ENCODE measurements at regions not wholly inside any gene's neighbourhood (a gene's known extent, or its start where the extent isn't known, plus 50 kb on each side); places are given as distances from the start of the nearest gene placed in this dataset.
"Not testable (repeated sequence)": the region's sequence is repeated elsewhere in the genome, so short reads cannot be mapped to it uniquely, and the experiment has no call there.

GRCh38 chr4:170190265-170190664 is 100.5 kb upstream of the AADAT start:
- Mint-ChIP-seq H3K27ac (ENCODE audit: unreplicated experiment) (no peak overlapping the region), H3K9me3 (ENCODE audit: unreplicated experiment) (peaks cover 4% of the 10 kb centered on the region), H3K4me3 (ENCODE audit: unreplicated experiment) (no peak overlapping the region), H3K27me3 (ENCODE audit: unreplicated experiment) (no peaks in the 10 kb centered on the region), H3K4me1 (ENCODE audit: low read depth, unreplicated experiment) (no peaks in the 10 kb centered on the region), H3K36me3 (ENCODE audit: unreplicated experiment) (no peaks in the 10 kb centered on the region)
- DNase-seq, result no peak
- TF ChIP-seq, protein P1, sequence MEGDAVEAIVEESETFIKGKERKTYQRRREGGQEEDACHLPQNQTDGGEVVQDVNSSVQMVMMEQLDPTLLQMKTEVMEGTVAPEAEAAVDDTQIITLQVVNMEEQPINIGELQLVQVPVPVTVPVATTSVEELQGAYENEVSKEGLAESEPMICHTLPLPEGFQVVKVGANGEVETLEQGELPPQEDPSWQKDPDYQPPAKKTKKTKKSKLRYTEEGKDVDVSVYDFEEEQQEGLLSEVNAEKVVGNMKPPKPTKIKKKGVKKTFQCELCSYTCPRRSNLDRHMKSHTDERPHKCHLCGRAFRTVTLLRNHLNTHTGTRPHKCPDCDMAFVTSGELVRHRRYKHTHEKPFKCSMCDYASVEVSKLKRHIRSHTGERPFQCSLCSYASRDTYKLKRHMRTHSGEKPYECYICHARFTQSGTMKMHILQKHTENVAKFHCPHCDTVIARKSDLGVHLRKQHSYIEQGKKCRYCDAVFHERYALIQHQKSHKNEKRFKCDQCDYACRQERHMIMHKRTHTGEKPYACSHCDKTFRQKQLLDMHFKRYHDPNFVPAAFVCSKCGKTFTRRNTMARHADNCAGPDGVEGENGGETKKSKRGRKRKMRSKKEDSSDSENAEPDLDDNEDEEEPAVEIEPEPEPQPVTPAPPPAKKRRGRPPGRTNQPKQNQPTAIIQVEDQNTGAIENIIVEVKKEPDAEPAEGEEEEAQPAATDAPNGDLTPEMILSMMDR (IDR thresholded peaks at IDR 0.05; ENCODE audit: partially characterized antibody, unreplicated experiment), result no peak

DNA sequence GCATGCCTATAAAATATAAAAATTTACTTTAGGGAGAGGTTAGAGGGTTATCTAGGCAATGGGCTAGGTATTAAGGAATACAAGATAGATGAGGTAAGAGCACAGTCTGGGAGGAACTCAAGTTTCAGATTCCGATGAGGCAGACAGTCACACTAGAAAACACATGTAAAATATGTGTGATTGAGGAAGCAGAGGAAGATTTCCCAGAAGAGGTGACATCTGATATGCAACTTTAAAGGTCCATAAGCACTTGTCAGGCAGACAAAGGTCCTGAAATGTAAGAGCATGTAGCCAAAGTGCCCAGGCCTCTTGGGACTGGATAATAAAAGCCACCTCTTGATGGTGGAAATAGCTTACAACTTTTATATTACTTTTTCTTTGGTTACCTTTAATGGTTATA is 81.1 kb upstream of the AADAT start:
- H3K27me3 Mint-ChIP-seq (ENCODE audit: unreplicated experiment), result no peaks in the 10 kb centered on the region
- no peak overlapping the region for H3K27ac Mint-ChIP-seq (ENCODE audit: unreplicated experiment)
- TF ChIP-seq, protein P1 (IDR thresholded peaks at IDR 0.05; ENCODE audit: partially characterized antibody, unreplicated experiment), result no peak
- peaks cover 5% of the 10 kb centered on the region for H3K36me3 Mint-ChIP-seq (ENCODE audit: unreplicated experiment)
- H3K4me1 Mint-ChIP-seq (ENCODE audit: low read depth, unreplicated experiment), result peaks cover 15% of the 10 kb centered on the region
- no peak for DNase-seq
- no peaks in the 10 kb centered on the region for H3K9me3 Mint-ChIP-seq (ENCODE audit: unreplicated experiment)
- H3K4me3 Mint-ChIP-seq (ENCODE audit: unreplicated experiment), result no peak overlapping the region

GRCh38 chr4:170169699-170170098 is 79.9 kb upstream of the AADAT start:
- H3K27me3 Mint-ChIP-seq (ENCODE audit: unreplicated experiment), result no peaks in the 10 kb centered on the region
- H3K4me1 Mint-ChIP-seq (ENCODE audit: low read depth, unreplicated experiment), result peaks cover 15% of the 10 kb centered on the region
- no peak overlapping the region for H3K4me3 Mint-ChIP-seq (ENCODE audit: unreplicated experiment)
- H3K9me3 Mint-ChIP-seq (ENCODE audit: unreplicated experiment), result no peaks in the 10 kb centered on the region
- peak overlapping the region; percentile 62 for H3K27ac Mint-ChIP-seq (ENCODE audit: unreplicated experiment)
- no peak for DNase-seq
- peaks cover 5% of the 10 kb centered on the region for H3K36me3 Mint-ChIP-seq (ENCODE audit: unreplicated experiment)
- TF ChIP-seq, protein P1 (IDR thresholded peaks at IDR 0.05; ENCODE audit: partially characterized antibody, unreplicated experiment), result no peak

DNA sequence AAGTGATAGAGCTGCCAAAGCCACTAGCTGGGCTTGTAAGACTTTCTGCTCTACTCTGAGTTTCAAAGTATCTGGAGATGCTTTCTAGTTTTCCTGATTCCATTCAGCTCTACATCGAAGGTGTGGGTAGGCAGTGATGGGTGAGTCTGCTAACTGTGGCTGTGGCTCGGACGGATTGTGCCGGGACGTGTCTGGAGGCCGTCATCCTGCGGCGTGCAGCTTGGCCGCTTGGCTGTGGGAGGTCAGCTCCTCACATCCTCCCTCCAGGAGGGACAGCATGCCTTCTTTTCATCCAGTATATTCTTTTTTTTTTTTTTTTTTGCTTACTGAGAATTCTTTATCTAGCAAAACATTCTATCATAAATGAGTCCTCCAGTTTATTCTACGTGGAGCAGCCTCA is 77.9 kb upstream of the AADAT start:
- TF ChIP-seq, protein P1 (IDR thresholded peaks at IDR 0.05; ENCODE audit: partially characterized antibody, unreplicated experiment), result no peak
- Mint-ChIP-seq H3K36me3 (ENCODE audit: unreplicated experiment) (peaks cover 5% of the 10 kb centered on the region), H3K27me3 (ENCODE audit: unreplicated experiment) (no peaks in the 10 kb centered on the region), H3K4me3 (ENCODE audit: unreplicated experiment) (no peak overlapping the region), H3K4me1 (ENCODE audit: low read depth, unreplicated experiment) (peaks cover 15% of the 10 kb centered on the region), H3K9me3 (ENCODE audit: unreplicated experiment) (no peaks in the 10 kb centered on the region), H3K27ac (ENCODE audit: unreplicated experiment) (no peak overlapping the region)
- no peak for DNase-seq

DNA sequence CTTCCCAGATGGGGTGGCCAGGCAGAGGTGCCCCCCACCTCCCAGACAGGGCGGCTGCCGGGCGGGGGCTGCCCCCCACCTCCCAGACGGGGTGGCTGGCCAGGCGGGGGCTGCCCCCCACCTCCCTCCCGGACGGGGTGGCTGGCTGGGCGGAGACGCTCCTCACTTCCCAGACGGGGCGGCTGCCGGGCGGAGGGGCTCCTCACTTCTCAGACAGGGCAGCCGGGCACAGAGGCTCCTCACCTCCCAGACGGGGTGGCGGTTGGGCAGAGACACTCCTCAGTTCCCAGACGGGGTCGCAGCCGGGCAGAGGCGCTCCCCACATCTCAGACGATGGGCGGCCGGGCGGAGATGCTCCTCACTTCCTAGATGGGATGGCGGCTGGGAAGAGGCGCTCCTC is 76.4 kb upstream of the AADAT start:
- not testable (repeated sequence) for DNase-seq; H3K36me3 Mint-ChIP-seq (ENCODE audit: unreplicated experiment); H3K9me3 Mint-ChIP-seq (ENCODE audit: unreplicated experiment); H3K27ac Mint-ChIP-seq (ENCODE audit: unreplicated experiment); H3K4me3 Mint-ChIP-seq (ENCODE audit: unreplicated experiment); H3K27me3 Mint-ChIP-seq (ENCODE audit: unreplicated experiment)
- H3K4me1 Mint-ChIP-seq (ENCODE audit: low read depth, unreplicated experiment), result peaks cover 12% of the 10 kb centered on the region

- no peaks in the 10 kb centered on the region for H3K36me3 Mint-ChIP-seq (ENCODE audit: unreplicated experiment)
- H3K9me3 Mint-ChIP-seq (ENCODE audit: unreplicated experiment), result peaks cover 2% of the 10 kb centered on the region
- H3K4me3 Mint-ChIP-seq (ENCODE audit: unreplicated experiment), result no peak overlapping the region
- H3K4me1 Mint-ChIP-seq (ENCODE audit: low read depth, unreplicated experiment), result no peaks in the 10 kb centered on the region
- no peak for DNase-seq
- H3K27me3 Mint-ChIP-seq (ENCODE audit: unreplicated experiment), result no peaks in the 10 kb centered on the region
- TF ChIP-seq, protein P1 (IDR thresholded peaks at IDR 0.05; ENCODE audit: partially characterized antibody, unreplicated experiment), result no peak
- no peak overlapping the region for H3K27ac Mint-ChIP-seq (ENCODE audit: unreplicated experiment)
Measured at GRCh38 chr4:170162416-170162815, 72.7 kb upstream of the AADAT start.
